ENCODE measurements at regions not wholly inside any gene's neighbourhood (a gene's known extent, or its start where the extent isn't known, plus 50 kb on each side); places are given as distances from the start of the nearest gene placed in this dataset.

DNA sequence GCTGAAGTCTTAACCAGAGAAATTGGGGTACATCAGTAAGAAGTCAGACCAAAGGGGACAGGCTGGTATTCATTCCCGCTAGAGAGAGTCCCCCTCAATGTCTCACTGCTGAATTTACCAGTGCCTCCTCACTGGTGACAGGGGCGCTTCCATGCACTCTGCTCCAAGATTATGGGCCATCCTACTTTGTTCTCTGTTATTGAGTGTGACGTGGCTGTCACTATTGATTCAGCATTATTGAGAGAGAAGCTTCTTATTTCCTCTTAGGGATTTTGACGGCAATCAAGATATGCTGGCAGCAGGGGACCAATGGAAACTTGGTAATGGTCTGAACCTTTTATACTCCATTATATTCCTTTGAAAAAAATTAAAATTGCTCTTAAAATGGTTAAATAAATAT, 118.6 kb downstream of the SYF2 start:
- TF ChIP-seq POLR2A (IDR thresholded peaks at IDR 0.05; ENCODE audit: low read length) (no peak), GATA1 (IDR thresholded peaks at IDR 0.05; ENCODE audit: low read depth, low read length) (no peak)
